SK-N-SH treated with all-trans-retinoic acid at 6 μM for 48 hours (cell line): ENCODE measurements at regions not wholly inside any gene's neighbourhood (a gene's known extent, or its start where the extent isn't known, plus 50 kb on each side); places are given as distances from the start of the nearest gene placed in this dataset.

Experiments used
- ATAC-seq: fragments of 200-7000 bp; cut with Tn5 transposase; 3 replicates; pipeline ENCODE4 v1.9.1; 2020; ENCODE audit warnings: mild to moderate bottlenecking, moderate library complexity
- ARNTL ChIP-seq: fragments of 450-650 bp; formaldehyde crosslinking; IDR thresholded peaks from 2 replicates; pipeline ENCODE4 v1.5.0; 2020; ENCODE audit warnings: low read depth, mild to moderate bottlenecking, moderate library complexity, borderline replicate concordance
- BACH2 ChIP-seq: fragments of 250-450 bp; sonication (Bioruptor Pico); IDR thresholded peaks from 2 replicates; pipeline ENCODE4 v1.9.0; 2021; ENCODE audit warnings: mild to moderate bottlenecking, borderline replicate concordance
- CSDC2 ChIP-seq: fragments of 250-450 bp; sonication (Bioruptor Pico); IDR thresholded peaks from 2 replicates; pipeline ENCODE4 v1.5.0; 2020; ENCODE audit warnings: mild to moderate bottlenecking, moderate library complexity
- ESRRG ChIP-seq: fragments of 250-450 bp; sonication (Bioruptor Pico); IDR thresholded peaks from 2 replicates; pipeline ENCODE4 v1.6.1; 2021; ENCODE audit warnings: mild to moderate bottlenecking
- GLIS3 ChIP-seq: fragments of 250-450 bp; sonication (Bioruptor Pico); IDR thresholded peaks from 2 replicates; pipeline ENCODE4 v1.5.0; 2020; ENCODE audit warnings: mild to moderate bottlenecking, moderate library complexity
- OSR1 ChIP-seq: fragments of 250-450 bp; sonication (Bioruptor Pico); IDR thresholded peaks from 2 replicates; pipeline ENCODE4 v1.8.0; 2022; ENCODE audit warnings: moderate library complexity, mild to moderate bottlenecking, inconsistent platforms
- PPARA ChIP-seq: fragments of 250-450 bp; sonication (Bioruptor Pico); IDR thresholded peaks from 2 replicates; pipeline ENCODE4 v1.5.0; 2020; ENCODE audit warnings: mild to moderate bottlenecking, borderline replicate concordance
- RARB ChIP-seq: fragments of 250-450 bp; sonication (Bioruptor Pico); IDR thresholded peaks from 2 replicates; pipeline ENCODE4 v1.8.0; 2021; ENCODE audit warnings: mild to moderate bottlenecking, moderate library complexity
- SNAI2 ChIP-seq: fragments of 250-450 bp; sonication (Bioruptor Pico); IDR thresholded peaks from 2 replicates; pipeline ENCODE4 v1.5.0; 2020; ENCODE audit warnings: mild to moderate bottlenecking, moderate library complexity
- TCF4 ChIP-seq: fragments of 250-450 bp; sonication (Bioruptor Pico); IDR thresholded peaks from 2 replicates; pipeline ENCODE4 v1.8.0; 2021; ENCODE audit warnings: mild to moderate bottlenecking, moderate library complexity, borderline replicate concordance
- TOX ChIP-seq: fragments of 250-450 bp; sonication (Bioruptor Pico); IDR thresholded peaks from 2 replicates; pipeline ENCODE4 v1.8.0; 2021; ENCODE audit warnings: mild to moderate bottlenecking, moderate library complexity, borderline replicate concordance
- ZC3H10 ChIP-seq: fragments of 250-450 bp; sonication (Bioruptor Pico); IDR thresholded peaks from 2 replicates; pipeline ENCODE4 v1.5.1; 2021; ENCODE audit warnings: mild to moderate bottlenecking, moderate library complexity
- ZFP3 ChIP-seq: fragments of 250-450 bp; sonication (Bioruptor Pico); IDR thresholded peaks from 2 replicates; pipeline ENCODE4 v1.5.0; 2020; ENCODE audit warnings: mild to moderate bottlenecking, moderate library complexity
- ZNF565 ChIP-seq: fragments of 450-650 bp; formaldehyde crosslinking; conservative IDR thresholded peaks from 2 replicates; pipeline ENCODE4 v1.5.0; 2020; ENCODE audit warnings: low read depth, mild to moderate bottlenecking, moderate library complexity
- ZNF8 ChIP-seq: fragments of 450-650 bp; formaldehyde crosslinking; IDR thresholded peaks from 2 replicates; pipeline ENCODE4 v1.5.0; 2020; ENCODE audit warnings: mild to moderate bottlenecking, moderate library complexity
- TF ChIP-seq, protein P1 (sequence below): fragments of 250-450 bp; sonication (Bioruptor Pico); IDR thresholded peaks from 2 replicates; pipeline ENCODE4 v1.8.0; 2020; ENCODE audit warnings: mild to moderate bottlenecking, moderate library complexity, borderline replicate concordance
- TF ChIP-seq, protein P2 (sequence below): fragments of 250-450 bp; sonication (Bioruptor Pico); IDR thresholded peaks from 2 replicates; pipeline ENCODE4 v1.5.1; 2020; ENCODE audit warnings: low read depth, mild to moderate bottlenecking, moderate library complexity
- TF ChIP-seq, protein P3 (sequence below): fragments of 250-450 bp; sonication (Bioruptor Pico); IDR thresholded peaks from 2 replicates; pipeline ENCODE4 v1.5.0; 2020; ENCODE audit warnings: mild to moderate bottlenecking, moderate library complexity
- TF ChIP-seq, protein P4 (sequence below): fragments of 250-450 bp; sonication (Bioruptor Pico); IDR thresholded peaks from 2 replicates; pipeline ENCODE4 v1.5.1; 2021; ENCODE audit warnings: mild to moderate bottlenecking, moderate library complexity
- TF ChIP-seq, protein P5 (sequence below): fragments of 250-450 bp; sonication (Bioruptor Pico); IDR thresholded peaks from 2 replicates; pipeline ENCODE4 v1.8.0; 2021; ENCODE audit warnings: low read depth, mild to moderate bottlenecking, moderate library complexity, borderline replicate concordance

DNA sequence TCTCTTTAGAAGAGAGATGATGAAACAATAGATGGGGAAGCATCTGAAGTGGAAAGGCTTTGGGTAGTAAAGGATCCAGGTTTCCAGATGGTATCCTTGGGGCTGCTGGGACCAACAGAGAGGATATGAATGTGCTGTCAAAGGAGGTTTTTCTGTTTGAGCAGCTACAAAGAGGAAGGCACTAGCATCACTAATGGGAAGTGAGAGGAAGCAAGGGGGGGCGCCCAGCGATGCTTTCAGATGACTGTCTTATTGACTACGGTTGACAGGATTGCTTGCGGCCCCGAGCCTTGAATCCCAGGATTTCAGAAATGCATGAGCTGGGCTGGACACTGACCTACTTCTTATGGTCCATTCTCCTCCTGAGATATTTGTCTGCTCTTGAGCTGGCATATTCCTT is 103.8 kb upstream of the GALNT15 start (continued):
- TF ChIP-seq, protein P1, sequence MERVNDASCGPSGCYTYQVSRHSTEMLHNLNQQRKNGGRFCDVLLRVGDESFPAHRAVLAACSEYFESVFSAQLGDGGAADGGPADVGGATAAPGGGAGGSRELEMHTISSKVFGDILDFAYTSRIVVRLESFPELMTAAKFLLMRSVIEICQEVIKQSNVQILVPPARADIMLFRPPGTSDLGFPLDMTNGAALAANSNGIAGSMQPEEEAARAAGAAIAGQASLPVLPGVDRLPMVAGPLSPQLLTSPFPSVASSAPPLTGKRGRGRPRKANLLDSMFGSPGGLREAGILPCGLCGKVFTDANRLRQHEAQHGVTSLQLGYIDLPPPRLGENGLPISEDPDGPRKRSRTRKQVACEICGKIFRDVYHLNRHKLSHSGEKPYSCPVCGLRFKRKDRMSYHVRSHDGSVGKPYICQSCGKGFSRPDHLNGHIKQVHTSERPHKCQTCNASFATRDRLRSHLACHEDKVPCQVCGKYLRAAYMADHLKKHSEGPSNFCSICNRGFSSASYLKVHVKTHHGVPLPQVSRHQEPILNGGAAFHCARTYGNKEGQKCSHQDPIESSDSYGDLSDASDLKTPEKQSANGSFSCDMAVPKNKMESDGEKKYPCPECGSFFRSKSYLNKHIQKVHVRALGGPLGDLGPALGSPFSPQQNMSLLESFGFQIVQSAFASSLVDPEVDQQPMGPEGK (CRISPR knock-in tag): no peak
- TF ChIP-seq TOX (CRISPR knock-in tag): no peak
- no peak for TF ChIP-seq ZC3H10 (CRISPR knock-in tag)
- TF ChIP-seq RARB (CRISPR knock-in tag): no peak
- TF ChIP-seq SNAI2: no peak

DNA sequence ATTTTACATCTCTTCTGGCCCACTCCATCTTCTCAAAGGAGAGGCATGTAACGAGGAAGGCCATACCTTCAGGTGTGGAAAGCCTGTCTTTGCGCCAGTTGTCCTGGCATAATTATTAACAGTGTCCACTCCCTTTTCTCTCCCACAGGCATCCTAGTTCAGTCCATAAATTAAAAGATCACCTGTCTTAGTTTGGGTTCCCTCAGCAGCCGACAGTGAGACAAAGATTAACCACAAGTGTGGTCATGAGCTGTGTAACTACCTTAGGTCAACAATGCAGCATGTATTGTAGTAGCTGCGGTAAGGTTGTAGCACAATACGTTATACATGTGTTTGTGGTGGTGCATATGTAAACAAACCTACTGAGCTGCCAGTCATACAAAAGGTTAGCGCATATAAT is 103.3 kb upstream of the GALNT15 start:
- no peak for ATAC-seq
- TF ChIP-seq, protein P2, sequence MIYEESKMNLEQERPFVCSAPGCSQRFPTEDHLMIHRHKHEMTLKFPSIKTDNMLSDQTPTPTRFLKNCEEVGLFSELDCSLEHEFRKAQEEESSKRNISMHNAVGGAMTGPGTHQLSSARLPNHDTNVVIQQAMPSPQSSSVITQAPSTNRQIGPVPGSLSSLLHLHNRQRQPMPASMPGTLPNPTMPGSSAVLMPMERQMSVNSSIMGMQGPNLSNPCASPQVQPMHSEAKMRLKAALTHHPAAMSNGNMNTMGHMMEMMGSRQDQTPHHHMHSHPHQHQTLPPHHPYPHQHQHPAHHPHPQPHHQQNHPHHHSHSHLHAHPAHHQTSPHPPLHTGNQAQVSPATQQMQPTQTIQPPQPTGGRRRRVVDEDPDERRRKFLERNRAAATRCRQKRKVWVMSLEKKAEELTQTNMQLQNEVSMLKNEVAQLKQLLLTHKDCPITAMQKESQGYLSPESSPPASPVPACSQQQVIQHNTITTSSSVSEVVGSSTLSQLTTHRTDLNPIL: no peak
- no peak for TF ChIP-seq BACH2 (CRISPR knock-in tag)
- TF ChIP-seq OSR1 (CRISPR knock-in tag): no peak
- no peak for TF ChIP-seq CSDC2 (CRISPR knock-in tag)
- TF ChIP-seq ZNF565: no peak
- no peak for TF ChIP-seq ZC3H10 (CRISPR knock-in tag)
- TF ChIP-seq, protein P3, sequence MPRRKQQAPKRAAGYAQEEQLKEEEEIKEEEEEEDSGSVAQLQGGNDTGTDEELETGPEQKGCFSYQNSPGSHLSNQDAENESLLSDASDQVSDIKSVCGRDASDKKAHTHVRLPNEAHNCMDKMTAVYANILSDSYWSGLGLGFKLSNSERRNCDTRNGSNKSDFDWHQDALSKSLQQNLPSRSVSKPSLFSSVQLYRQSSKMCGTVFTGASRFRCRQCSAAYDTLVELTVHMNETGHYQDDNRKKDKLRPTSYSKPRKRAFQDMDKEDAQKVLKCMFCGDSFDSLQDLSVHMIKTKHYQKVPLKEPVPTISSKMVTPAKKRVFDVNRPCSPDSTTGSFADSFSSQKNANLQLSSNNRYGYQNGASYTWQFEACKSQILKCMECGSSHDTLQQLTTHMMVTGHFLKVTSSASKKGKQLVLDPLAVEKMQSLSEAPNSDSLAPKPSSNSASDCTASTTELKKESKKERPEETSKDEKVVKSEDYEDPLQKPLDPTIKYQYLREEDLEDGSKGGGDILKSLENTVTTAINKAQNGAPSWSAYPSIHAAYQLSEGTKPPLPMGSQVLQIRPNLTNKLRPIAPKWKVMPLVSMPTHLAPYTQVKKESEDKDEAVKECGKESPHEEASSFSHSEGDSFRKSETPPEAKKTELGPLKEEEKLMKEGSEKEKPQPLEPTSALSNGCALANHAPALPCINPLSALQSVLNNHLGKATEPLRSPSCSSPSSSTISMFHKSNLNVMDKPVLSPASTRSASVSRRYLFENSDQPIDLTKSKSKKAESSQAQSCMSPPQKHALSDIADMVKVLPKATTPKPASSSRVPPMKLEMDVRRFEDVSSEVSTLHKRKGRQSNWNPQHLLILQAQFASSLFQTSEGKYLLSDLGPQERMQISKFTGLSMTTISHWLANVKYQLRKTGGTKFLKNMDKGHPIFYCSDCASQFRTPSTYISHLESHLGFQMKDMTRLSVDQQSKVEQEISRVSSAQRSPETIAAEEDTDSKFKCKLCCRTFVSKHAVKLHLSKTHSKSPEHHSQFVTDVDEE: no peak
- TF ChIP-seq ESRRG (CRISPR knock-in tag): no peak
- TF ChIP-seq ZNF8 (CRISPR knock-in tag): no peak
- TF ChIP-seq ZFP3 (CRISPR knock-in tag): no peak
- TF ChIP-seq, protein P4, sequence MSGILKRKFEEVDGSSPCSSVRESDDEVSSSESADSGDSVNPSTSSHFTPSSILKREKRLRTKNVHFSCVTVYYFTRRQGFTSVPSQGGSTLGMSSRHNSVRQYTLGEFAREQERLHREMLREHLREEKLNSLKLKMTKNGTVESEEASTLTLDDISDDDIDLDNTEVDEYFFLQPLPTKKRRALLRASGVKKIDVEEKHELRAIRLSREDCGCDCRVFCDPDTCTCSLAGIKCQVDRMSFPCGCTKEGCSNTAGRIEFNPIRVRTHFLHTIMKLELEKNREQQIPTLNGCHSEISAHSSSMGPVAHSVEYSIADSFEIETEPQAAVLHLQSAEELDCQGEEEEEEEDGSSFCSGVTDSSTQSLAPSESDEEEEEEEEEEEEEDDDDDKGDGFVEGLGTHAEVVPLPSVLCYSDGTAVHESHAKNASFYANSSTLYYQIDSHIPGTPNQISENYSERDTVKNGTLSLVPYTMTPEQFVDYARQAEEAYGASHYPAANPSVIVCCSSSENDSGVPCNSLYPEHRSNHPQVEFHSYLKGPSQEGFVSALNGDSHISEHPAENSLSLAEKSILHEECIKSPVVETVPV (CRISPR knock-in tag): no peak
- TF ChIP-seq ARNTL (CRISPR knock-in tag): no peak
- no peak for TF ChIP-seq TOX (CRISPR knock-in tag)
- TF ChIP-seq TCF4 (CRISPR knock-in tag): no peak
- no peak for TF ChIP-seq GLIS3
- no peak for TF ChIP-seq RARB (CRISPR knock-in tag)

DNA sequence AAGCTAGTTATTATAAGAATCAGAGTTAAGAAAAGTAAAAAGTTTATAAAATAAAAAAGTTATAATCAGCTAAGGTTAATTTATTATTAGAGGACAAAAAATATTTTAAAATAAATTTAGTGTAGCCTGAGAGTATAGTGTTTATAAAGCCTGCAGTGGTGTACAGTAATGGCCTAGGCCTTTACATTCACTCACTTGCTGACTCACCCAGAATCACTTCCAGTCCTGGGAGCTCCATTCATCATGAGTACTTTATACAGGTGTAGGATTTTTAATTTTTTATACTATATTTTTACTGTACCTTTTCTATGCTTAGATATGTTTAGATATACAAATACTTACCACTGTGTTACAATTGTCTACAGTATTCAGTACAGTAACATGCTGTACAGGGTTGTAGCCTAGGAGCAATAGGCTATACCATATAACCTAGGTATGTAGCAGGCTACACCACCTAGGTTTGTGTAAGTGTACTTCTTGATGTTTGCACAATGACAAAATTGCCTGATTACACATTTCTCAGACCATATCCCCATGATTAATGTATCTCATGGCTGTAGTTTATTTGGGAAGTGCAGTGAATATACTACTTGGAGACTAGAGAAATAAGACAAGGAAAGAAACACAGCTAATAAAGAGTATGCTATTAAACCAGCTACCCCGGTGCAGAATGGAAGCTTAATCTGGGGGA is 101.9 kb upstream of the GALNT15 start:
- TF ChIP-seq, protein P4 (CRISPR knock-in tag): no peak
- no peak for TF ChIP-seq RARB (CRISPR knock-in tag)
- TF ChIP-seq OSR1 (CRISPR knock-in tag): no peak
- TF ChIP-seq, protein P3: no peak
- TF ChIP-seq, protein P5, sequence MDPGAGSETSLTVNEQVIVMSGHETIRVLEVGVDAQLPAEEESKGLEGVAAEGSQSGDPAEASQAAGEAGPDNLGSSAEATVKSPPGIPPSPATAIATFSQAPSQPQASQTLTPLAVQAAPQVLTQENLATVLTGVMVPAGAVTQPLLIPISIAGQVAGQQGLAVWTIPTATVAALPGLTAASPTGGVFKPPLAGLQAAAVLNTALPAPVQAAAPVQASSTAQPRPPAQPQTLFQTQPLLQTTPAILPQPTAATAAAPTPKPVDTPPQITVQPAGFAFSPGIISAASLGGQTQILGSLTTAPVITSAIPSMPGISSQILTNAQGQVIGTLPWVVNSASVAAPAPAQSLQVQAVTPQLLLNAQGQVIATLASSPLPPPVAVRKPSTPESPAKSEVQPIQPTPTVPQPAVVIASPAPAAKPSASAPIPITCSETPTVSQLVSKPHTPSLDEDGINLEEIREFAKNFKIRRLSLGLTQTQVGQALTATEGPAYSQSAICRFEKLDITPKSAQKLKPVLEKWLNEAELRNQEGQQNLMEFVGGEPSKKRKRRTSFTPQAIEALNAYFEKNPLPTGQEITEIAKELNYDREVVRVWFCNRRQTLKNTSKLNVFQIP (CRISPR knock-in tag): no peak
- TF ChIP-seq ZFP3 (CRISPR knock-in tag): no peak
- TF ChIP-seq PPARA (CRISPR knock-in tag): no peak
- TF ChIP-seq ESRRG (CRISPR knock-in tag): no peak
- no peak for TF ChIP-seq BACH2 (CRISPR knock-in tag)
- TF ChIP-seq CSDC2 (CRISPR knock-in tag): no peak
- TF ChIP-seq TCF4 (CRISPR knock-in tag): no peak
- TF ChIP-seq TOX (CRISPR knock-in tag): no peak
- no peak for ATAC-seq
